ENCODE measurements at regions not wholly inside any gene's neighbourhood (a gene's known extent, or its start where the extent isn't known, plus 50 kb on each side); places are given as distances from the start of the nearest gene placed in this dataset.

DNA sequence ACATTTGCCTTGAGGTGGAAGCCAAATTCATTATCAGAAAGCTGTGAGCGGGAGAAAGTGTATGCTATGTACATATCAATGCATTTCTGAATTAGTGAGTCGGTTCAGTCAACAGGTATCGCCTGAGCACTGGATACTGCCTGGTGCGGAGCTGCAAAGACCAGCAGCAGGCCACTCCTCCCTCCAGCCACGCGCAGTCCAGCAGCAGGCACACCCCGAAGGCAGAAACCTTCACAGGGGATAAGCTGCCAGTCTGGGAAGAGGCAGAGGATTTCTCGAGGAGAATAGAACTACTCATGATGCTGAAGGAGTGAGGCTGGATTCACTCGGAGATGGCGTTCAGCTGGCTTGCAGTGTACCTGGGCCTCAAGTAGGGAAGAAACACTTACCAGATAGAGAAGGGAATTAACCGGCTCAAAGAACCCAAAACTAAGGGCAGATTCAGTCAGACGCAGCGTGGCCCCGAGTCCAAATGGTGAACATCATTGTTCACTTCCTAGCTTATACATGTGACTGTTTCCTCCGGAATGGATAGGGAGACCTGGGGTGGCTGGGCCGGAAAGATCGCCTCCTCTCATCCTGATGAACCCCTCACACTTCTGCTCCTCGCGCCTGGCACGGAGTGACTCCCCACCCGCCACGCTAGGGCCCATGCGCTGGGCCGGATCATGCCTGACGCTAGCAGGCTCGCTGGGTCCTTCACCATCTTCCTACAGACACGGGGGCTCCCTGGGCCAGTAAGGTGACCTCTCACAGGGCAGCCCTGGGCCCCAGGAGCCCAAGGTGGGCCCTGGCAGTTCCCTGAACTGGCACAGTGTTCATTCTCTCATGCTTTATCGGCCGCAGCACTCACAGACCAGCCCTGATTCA lies 78.1 kb upstream of the SPATA31C2 start:
- H3K4me3 ChIP-seq: no peak overlapping the region
- no peak overlapping the region for H3K27ac ChIP-seq
- no peaks in the 10 kb centered on the region for H3K27me3 ChIP-seq (replicated peaks; ENCODE audit: insufficient read depth)
- no peaks in the 10 kb centered on the region for H3K36me3 ChIP-seq
- H3K4me1 ChIP-seq (replicated peaks): no peaks in the 10 kb centered on the region
- no peak for TF ChIP-seq POLR2AphosphoS5 (IDR thresholded peaks at IDR 0.05)
- TF ChIP-seq, protein P1, sequence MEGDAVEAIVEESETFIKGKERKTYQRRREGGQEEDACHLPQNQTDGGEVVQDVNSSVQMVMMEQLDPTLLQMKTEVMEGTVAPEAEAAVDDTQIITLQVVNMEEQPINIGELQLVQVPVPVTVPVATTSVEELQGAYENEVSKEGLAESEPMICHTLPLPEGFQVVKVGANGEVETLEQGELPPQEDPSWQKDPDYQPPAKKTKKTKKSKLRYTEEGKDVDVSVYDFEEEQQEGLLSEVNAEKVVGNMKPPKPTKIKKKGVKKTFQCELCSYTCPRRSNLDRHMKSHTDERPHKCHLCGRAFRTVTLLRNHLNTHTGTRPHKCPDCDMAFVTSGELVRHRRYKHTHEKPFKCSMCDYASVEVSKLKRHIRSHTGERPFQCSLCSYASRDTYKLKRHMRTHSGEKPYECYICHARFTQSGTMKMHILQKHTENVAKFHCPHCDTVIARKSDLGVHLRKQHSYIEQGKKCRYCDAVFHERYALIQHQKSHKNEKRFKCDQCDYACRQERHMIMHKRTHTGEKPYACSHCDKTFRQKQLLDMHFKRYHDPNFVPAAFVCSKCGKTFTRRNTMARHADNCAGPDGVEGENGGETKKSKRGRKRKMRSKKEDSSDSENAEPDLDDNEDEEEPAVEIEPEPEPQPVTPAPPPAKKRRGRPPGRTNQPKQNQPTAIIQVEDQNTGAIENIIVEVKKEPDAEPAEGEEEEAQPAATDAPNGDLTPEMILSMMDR (IDR thresholded peaks at IDR 0.05): no peak
- no peak for TF ChIP-seq POLR2A (IDR thresholded peaks at IDR 0.05)
- no peak for DNase-seq (ENCODE audit: low spot score)
- no peaks in the 10 kb centered on the region for H3K9me3 ChIP-seq
- intact Hi-C loops (cut with DNase I): no loop called here
- WGBS: 89% methylated on average over 29 of the region's 29 CpGs

DNA sequence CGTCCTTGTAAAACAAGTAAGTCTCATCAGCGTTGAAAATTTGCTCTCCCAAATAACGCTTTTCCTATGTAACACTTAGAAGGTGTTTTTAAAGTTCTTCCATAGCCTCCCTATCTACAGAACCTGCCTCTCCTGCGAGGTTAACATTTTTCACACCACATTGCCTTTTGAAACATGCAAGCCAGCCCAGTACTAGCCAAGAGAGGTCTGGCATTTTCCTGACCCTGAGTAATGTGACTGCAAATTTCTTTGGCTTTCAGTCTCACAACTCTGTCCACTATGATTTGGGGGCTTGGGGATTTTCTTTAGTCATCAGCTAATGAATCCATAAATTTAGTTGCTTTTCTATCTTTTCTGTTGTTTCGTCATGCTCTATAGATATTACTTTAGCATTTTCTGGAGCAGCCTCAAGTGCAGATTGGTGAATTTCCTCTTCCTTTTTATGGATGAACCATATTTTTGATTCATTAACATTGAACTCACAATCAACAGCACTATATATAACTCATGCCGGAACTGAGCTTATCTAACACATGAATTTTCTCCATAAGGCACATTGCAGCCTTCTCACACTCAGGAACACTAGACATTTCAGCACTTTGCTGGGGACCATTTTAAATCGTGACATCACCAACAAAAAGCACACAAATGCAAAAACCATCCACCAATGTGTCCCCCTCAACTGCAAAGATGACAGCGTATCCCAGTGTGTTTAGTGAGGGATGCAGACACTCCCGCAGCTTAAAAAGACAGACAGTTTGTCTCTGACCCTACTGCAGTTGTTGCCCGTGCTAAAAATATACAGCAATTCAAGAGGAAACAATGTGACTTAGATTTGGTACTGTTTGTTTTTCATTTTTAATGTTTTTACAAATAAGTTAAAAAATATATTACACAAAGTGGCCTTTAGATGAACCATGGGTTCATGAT lies 77.2 kb upstream of the SPATA31C2 start:
- no peak overlapping the region for H3K4me3 ChIP-seq
- H3K36me3 ChIP-seq: no peaks in the 10 kb centered on the region
- WGBS: 61% methylated on average over 10 of the region's 10 CpGs
- TF ChIP-seq POLR2AphosphoS5 (IDR thresholded peaks at IDR 0.05) (no peak), POLR2A (IDR thresholded peaks at IDR 0.05) (no peak)
- TF ChIP-seq, protein P1 (IDR thresholded peaks at IDR 0.05): no peak
- no peak for DNase-seq (ENCODE audit: low spot score)
- intact Hi-C loops (cut with DNase I): no loop called here
- no peaks in the 10 kb centered on the region for H3K9me3 ChIP-seq
- H3K27ac ChIP-seq: no peak overlapping the region
- H3K27me3 ChIP-seq (replicated peaks; ENCODE audit: insufficient read depth): no peaks in the 10 kb centered on the region
- H3K4me1 ChIP-seq (replicated peaks): no peaks in the 10 kb centered on the region

DNA sequence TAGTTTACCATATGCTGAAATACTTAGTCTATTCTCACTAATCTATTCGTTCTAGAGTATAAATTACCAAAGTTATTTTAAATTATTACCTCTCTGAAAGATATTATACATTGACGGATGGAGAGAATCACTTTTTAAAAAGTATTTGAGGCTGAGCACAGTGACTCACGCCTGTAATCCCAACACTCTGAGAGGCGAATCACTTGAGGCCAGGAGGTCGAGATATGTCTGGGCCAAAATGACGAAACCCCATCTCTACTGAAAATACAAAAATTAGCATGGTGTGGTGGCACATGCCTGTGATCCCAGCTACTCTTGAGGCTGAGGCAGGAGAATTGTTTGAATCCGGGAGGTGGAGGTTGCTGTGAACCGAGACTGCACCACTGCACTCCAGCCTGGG lies 64.0 kb upstream of the SPATA31C2 start:
- Histone ChIP-seq H3K27ac (no peak overlapping the region), H3K27me3 (replicated peaks; ENCODE audit: insufficient read depth) (no peaks in the 10 kb centered on the region), H3K4me3 (no peak overlapping the region), H3K9me3 (no peaks in the 10 kb centered on the region), H3K36me3 (no peaks in the 10 kb centered on the region), H3K4me1 (replicated peaks) (no peaks in the 10 kb centered on the region)
- 86% methylated on average over 8 of the region's 8 CpGs for WGBS
- intact Hi-C loops (cut with DNase I): no loop called here
- TF ChIP-seq, protein P1 (IDR thresholded peaks at IDR 0.05): no peak
- TF ChIP-seq POLR2AphosphoS5 (IDR thresholded peaks at IDR 0.05) (no peak), POLR2A (IDR thresholded peaks at IDR 0.05) (no peak)
- DNase-seq (ENCODE audit: low spot score): no peak

DNA sequence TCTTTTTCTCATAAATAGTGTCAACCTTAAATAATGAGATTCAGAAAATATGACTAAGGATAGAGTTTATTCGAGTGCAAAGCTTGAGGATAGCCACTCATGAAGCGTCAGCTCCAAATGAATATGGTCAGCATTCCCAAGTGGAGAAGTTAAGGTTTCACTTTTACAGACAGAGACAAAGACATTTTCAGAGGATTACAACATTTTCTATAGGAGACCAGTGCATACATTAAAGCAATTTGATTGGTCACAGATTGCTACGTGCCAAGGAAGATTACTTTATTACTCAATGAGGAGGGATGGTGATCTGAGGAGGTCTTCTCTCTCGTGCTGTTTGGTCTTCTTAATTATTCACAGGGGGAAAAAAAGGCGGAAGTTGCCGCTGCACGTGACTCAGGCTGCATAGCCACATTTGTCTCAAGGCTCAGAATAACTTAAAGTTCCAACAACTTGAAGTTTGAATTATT lies 60.1 kb upstream of the SPATA31C2 start:
- Histone ChIP-seq H3K27me3 (replicated peaks; ENCODE audit: insufficient read depth) (no peaks in the 10 kb centered on the region), H3K9me3 (no peaks in the 10 kb centered on the region), H3K36me3 (no peaks in the 10 kb centered on the region), H3K4me1 (replicated peaks) (no peaks in the 10 kb centered on the region), H3K4me3 (no peak overlapping the region), H3K27ac (no peak overlapping the region)
- no peak for TF ChIP-seq POLR2AphosphoS5 (IDR thresholded peaks at IDR 0.05)
- TF ChIP-seq POLR2A (IDR thresholded peaks at IDR 0.05): no peak
- TF ChIP-seq, protein P1 (IDR thresholded peaks at IDR 0.05): no peak
- no peak for DNase-seq (ENCODE audit: low spot score)
- WGBS: 21% methylated on average over 7 of the region's 7 CpGs
- intact Hi-C loops (cut with DNase I): no loop called here
